Amygdala (tissue), 56 donors: ENCODE measurements at regions not wholly inside any gene's neighbourhood (a gene's known extent, or its start where the extent isn't known, plus 50 kb on each side); places are given as distances from the start of the nearest gene placed in this dataset.

Source experiments
- DNase-seq, 56 donors: peaks; one replicate each; lab custom pipeline; 2025; lab: John Stamatoyannopoulos, UW

- DNase-seq = no peak
Observed at GRCh38 chr5:3123763-3124157, 372.3 kb upstream of the IRX2 start.

DNA sequence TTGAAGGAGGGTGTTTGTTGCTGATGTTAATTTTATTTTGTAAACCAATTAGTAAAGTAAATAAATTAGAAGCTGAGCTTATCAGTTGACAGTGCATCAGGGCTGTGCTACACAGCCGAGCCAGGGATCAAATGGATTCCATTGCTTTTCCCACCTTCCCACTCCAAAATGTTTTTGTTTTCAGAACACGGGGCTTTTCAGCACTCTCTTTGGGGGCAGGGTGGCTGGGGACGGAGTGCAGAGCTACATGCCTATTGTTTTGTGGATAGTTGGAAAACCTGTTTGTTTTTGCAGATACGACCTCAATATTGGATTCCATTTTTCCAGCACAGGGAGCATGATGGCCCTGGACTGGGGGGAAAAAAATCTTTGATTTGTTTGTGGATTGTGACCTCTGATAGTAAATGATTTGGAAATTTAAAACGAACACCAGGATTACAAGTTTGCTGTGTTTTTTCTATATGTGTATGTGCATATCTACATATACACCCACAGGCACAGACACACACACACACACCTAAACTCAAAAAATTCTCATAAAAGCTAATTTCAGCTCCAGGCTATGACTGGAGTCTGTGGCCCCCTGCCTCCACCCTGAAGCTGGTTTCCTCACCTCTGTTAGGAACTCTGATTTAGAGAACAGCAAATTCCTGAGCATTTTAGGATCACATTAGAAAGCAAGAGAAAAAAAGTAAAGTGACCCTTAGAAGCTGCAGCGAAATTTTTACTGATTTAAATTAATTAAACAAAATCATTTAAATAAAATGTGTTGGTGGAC lies 371.7 kb upstream of the IRX2 start:
- no peak for DNase-seq

- no peak for DNase-seq
Observed at GRCh38 chr5:3122216-3122615, 370.7 kb upstream of the IRX2 start.

GRCh38 chr5:3121813-3122212 lies 370.3 kb upstream of the IRX2 start:
- DNase-seq = no peak

DNA sequence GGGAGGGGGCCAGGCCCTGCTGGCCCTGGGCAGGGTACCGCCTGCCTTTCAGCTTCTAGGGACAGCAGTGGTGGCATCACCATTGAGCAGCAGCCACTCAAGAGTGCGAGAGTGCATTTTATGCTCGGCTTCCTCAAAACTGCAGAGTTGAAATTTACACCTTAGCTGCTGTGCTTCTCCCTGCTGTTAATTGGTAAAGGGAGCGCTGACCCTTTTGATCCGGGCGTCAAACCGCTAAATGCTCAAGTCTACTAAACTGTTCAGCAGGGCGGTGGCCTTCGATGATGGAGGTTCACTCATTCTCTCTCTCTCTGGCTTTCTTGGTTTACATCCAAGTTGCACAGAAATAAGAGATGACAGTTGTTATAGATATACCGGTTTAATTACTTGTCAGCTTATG lies 368.6 kb upstream of the IRX2 start:
- DNase-seq = no peak

DNA sequence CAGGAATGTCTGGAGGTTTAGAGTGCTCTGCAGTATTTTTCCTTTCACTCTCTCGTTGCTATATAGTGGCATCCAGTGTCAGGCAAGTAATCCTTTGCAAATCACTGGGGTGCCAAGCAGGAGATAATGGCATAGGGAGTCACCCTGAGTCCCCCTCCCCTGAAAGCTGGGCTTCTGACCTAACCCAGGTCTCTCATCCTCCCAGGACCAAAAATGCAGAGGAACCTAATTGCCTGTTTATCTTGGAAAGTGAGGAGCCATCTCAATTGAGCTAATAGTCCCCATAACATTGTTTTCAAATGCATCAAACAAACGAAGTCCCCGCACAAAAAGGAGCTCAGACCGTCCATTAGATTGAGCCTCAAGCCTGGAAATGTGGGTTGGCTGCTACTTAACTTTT lies 368.0 kb upstream of the IRX2 start:
- DNase-seq = no peak

GRCh38 chr5:3118340-3118739 lies 366.9 kb upstream of the IRX2 start:
- no peak for DNase-seq

- no peak for DNase-seq
Observed at GRCh38 chr5:3116366-3116765, 364.9 kb upstream of the IRX2 start.

DNA sequence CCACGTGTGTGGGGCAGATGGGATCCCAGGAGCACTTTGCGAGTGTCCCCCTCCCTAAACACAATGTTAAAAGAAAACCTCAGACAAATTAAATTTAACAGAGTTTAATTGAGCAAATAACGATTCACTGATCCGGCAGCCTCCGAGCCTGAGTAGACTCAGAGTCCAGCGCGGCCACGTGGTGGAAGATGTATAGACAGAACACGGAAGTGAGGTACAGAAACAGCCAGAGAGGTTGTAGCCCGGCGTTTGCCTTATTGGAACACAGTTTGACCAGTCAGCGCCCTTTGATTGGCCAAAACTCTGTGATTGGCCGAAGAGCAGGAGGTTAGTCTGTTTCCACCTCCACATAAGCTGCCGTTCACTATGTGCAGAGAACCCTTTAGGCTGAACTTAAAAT lies 363.0 kb upstream of the IRX2 start:
- DNase-seq = no peak

GRCh38 chr5:3110371-3110770 lies 358.9 kb upstream of the IRX2 start:
- DNase-seq = no peak

- DNase-seq = no peak
Observed at GRCh38 chr5:3107156-3107611, 355.7 kb upstream of the IRX2 start.

- no peak for DNase-seq
Observed at GRCh38 chr5:3105581-3105980, 354.1 kb upstream of the IRX2 start.

DNA sequence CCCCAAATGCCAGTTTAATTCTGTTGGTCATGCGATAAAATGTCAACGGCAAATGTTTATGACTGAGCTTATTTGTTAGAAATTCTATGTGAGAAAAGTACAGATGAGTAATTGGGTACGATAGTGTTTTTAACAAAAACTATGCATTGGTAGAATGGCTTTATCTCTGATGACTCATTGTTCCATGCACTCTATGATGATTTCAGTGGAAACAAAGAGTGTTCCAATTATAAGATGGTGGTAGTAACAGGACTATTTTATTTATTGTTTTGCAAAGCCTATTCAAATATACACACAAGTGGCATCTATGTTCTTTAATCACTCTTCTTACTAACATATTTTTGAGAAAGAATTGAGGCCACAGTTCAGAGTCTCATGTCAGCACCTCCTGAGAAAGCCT lies 353.7 kb upstream of the IRX2 start:
- no peak for DNase-seq

GRCh38 chr5:3104429-3105060 lies 353.1 kb upstream of the IRX2 start:
- no peak for DNase-seq

DNA sequence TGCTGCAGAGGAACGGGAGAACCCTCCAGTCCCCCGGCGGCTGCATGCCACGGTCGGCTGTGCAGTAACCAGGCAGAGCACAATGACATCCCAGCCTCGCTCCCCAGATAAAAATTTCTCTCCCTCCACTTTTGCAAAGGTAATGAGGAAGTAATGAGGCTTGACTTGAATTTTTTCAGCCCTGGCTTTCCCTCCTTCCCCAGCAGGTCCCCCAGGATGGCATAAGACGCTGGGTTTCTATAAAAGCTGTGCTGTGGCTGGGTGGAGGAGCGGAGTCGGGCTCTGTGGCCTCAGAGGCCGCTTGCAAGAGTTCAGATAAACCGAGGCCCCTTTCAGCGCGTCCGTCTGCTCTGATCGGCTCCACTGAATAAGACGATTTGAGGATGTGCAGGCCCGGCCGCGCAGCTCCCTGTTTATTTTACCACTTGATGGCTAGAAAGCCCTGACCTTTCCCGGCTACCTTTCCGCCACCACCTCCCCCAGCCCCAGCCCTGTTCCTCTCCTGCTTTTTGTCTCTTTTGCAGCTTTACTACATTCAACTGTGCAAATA lies 351.9 kb upstream of the IRX2 start:
- DNase-seq = no peak

DNA sequence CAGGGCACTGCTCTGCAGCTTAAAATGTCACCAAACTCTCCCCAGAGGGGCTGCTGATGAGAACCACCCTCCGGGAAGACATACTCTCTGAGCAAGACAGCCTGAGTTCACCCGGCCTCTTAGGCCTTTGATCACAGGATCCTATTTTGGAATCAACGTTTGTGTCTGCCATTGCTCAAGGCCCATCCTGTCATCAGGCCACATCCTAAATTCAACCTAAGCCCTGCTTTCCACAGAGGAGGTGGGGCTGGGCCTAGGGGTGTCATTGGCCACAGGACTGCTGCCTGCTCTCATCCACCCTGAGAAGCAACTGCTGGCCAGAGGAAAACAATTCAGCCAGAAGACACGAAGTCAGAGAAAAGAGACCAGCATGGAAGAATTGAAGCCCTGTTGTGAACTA lies 351.1 kb upstream of the IRX2 start:
- DNase-seq = no peak

- no peak for DNase-seq
Observed at GRCh38 chr5:3101561-3101960, 350.1 kb upstream of the IRX2 start.

DNA sequence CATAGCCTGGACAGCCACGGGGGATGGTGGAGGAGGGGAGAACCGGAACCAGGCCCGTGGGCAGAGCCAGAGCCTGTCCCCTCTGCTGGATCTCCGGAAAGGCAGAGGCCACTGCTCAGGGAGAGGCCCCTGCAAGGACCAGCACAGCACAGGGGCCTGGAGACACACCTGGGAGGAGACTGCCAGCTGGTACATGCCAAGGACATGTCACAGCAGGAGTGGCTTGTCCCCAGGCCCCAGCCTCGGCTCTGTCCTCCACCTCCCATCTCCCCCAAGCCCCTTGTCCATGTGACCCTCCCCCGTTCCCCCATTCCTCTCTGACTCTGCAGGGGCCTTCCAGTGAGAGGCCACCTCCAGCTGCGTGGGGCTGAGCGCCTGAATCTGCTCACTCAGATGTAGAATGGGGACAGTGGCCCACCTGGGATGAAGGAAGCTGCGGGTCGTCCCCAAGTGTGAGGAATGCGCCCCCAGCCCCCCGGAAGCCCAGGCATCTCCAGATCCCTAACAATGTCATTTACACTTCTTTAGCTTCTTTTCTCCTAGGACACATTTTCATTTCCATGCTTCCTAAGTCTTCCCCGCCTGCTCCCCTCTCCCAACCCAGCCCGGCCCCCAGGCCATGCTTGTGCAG lies 349.6 kb upstream of the IRX2 start:
- no peak for DNase-seq

DNA sequence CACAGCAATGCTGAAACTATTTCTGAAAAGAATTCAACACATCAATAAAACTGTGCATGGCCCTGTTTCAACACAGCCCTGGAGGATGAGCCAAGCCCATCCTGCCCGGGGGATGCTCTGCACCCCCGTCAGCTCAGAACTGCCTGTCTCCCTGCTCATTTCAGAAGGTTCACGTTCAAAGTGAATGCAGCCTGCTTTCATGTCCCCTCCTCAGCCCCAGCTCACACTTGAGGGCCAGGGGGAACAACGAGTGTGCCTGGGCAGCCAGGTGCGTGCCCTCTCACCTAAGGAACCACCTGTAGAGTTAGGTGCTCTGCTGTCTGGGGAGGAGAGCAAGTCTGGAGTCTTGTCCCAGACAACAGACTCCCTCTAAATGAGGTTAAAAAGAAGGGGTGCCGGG lies 348.5 kb upstream of the IRX2 start:
- DNase-seq = no peak

DNA sequence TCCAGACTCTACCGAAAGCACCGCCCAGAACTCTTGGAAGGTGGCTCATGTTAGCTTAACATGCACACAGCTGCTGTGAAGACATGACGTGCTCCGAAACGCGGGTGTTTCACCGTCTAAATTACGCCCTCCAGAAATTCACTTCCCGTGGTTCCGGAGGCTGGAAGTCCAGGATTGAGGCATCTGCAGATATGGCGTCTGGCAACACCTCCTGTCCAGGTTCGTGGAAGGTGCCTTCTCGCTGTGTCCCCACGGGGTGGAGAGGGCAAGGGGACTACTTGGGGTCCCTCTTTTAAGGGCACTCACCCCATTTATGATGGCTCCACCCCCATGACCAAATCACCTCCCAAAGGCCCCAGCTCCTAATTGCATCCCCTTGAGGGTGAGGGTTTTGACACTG lies 348.0 kb upstream of the IRX2 start:
- no peak for DNase-seq

- DNase-seq = no peak
Observed at GRCh38 chr5:3098821-3099220, 347.3 kb upstream of the IRX2 start.

GRCh38 chr5:3092664-3093063 lies 341.2 kb upstream of the IRX2 start:
- DNase-seq = no peak
